HEK293 (cell line): ENCODE measurements at regions not wholly inside any gene's neighbourhood (a gene's known extent, or its start where the extent isn't known, plus 50 kb on each side); places are given as distances from the start of the nearest gene placed in this dataset.

Experiments used
- CTCF ChIA-PET: fragments of 350-600 bp; formaldehyde crosslinking; extraction: SDS; loops from one replicate; lab custom pipeline; 2021; ENCODE audit warnings: antibody characterized with exemption; lab: Yijun Ruan, JAX
- POLR2A ChIA-PET: fragments of 300-600 bp; formaldehyde crosslinking; extraction: SDS; loops from one replicate; lab custom pipeline; 2020; ENCODE audit warnings: antibody characterized with exemption, inconsistent platforms; lab: Yijun Ruan, JAX
- H3K27ac ChIP-seq: fragments of 200-500 bp; sonication (Bioruptor generic); 2 replicates; pipeline ENCODE4 v1.5.1; 2014; ENCODE audit warnings: low read depth, low read length, control low read depth, inconsistent platforms; ENCODE audit errors: extremely low read depth
- H3K36me3 ChIP-seq, 2 experiments: fragments of 200-500 bp in 1 of 2; sonication (Bioruptor generic) in 1 of 2; 1 replicate in 1 of 2; 2 replicates in 1 of 2; pipeline ENCODE4 v1.5.1; 2014 to 2017; ENCODE audit warnings: inconsistent platforms in 2 of 2, low read length in 2 of 2; ENCODE audit not compliant: control insufficient read depth in 2 of 2, insufficient read depth in 1 of 2
- H3K4me1 ChIP-seq: fragments of 200-500 bp; sonication (Bioruptor generic); 2 replicates; pipeline ENCODE4 v1.5.1; 2014; ENCODE audit warnings: mild to moderate bottlenecking, low read length, inconsistent platforms; ENCODE audit not compliant: control insufficient read depth, insufficient read depth
- H3K4me3 ChIP-seq: 2 replicates; pipeline ENCODE4 v1.5.1; 2011; ENCODE audit warnings: low read depth, mild to moderate bottlenecking, control low read depth, low read length, moderate library complexity
- H3K9me3 ChIP-seq: fragments of 200-500 bp; sonication (Bioruptor generic); 2 replicates; pipeline ENCODE4 v1.5.1; 2014; ENCODE audit warnings: low read depth, low read length, inconsistent platforms; ENCODE audit not compliant: control insufficient read depth, insufficient read depth
- SCRT1 ChIP-seq: fragments of 450-650 bp; formaldehyde crosslinking; IDR thresholded peaks from 2 replicates; pipeline ENCODE4 v1.5.1; 2016; ENCODE audit warnings: missing biosample characterization, missing genetic modification characterization, borderline replicate concordance
- SP2 ChIP-seq: fragments of 450-650 bp; formaldehyde crosslinking; IDR thresholded peaks from 2 replicates; pipeline ENCODE4 v1.5.1; 2016; ENCODE audit warnings: missing biosample characterization, missing genetic modification characterization
- TCF7L2 ChIP-seq: IDR thresholded peaks from 2 replicates; pipeline ENCODE4 v1.6.1; 2011; ENCODE audit warnings: low read depth, mild to moderate bottlenecking, inconsistent platforms, low read length, moderate library complexity, borderline replicate concordance
- TRIM28 ChIP-seq: IDR thresholded peaks from 2 replicates; pipeline ENCODE4 v1.6.1; 2011; ENCODE audit warnings: low read length, control low read depth, borderline replicate concordance
- ZBTB17 ChIP-seq: fragments of 450-650 bp; formaldehyde crosslinking; IDR thresholded peaks from 2 replicates; pipeline ENCODE4 v1.5.1; 2016; ENCODE audit warnings: missing biosample characterization, missing genetic modification characterization
- ZFP69B ChIP-seq: fragments of 450-650 bp; formaldehyde crosslinking; IDR thresholded peaks from 2 replicates; pipeline ENCODE4 v1.5.1; 2016; ENCODE audit warnings: missing biosample characterization, missing genetic modification characterization
- ZNF157 ChIP-seq: fragments of 450-650 bp; formaldehyde crosslinking; IDR thresholded peaks from 2 replicates; pipeline ENCODE4 v1.5.1; 2016; ENCODE audit warnings: missing biosample characterization, missing genetic modification characterization
- ZNF18 ChIP-seq: fragments of 450-650 bp; formaldehyde crosslinking; IDR thresholded peaks from 2 replicates; pipeline ENCODE4 v1.5.1; 2016; ENCODE audit warnings: missing biosample characterization, missing genetic modification characterization
- ZNF202 ChIP-seq: fragments of 450-650 bp; formaldehyde crosslinking; IDR thresholded peaks from 2 replicates; pipeline ENCODE4 v1.5.1; 2016; ENCODE audit warnings: missing biosample characterization, missing genetic modification characterization, borderline replicate concordance
- ZNF24 ChIP-seq: fragments of 450-650 bp; formaldehyde crosslinking; IDR thresholded peaks from 2 replicates; pipeline ENCODE4 v1.5.1; 2016; ENCODE audit warnings: missing biosample characterization, missing genetic modification characterization
- ZNF274 ChIP-seq, 2 experiments: fragments of 200-500 bp in 1 of 2; fragments of 450-650 bp in 1 of 2; sonication (Bioruptor generic) in 1 of 2; formaldehyde crosslinking in 1 of 2; IDR thresholded peaks; 2 replicates each; pipeline versions ENCODE4 v1.5.1 to v1.6.1; 2014 to 2016; ENCODE audit warnings: borderline replicate concordance in 1 of 2, inconsistent platforms in 1 of 2, low read length in 1 of 2, missing biosample characterization in 1 of 2, missing genetic modification characterization in 1 of 2
- ZNF37A ChIP-seq: fragments of 450-650 bp; IDR thresholded peaks from 2 replicates; pipeline ENCODE4 v1.5.1; 2018; ENCODE audit warnings: missing biosample characterization, missing genetic modification characterization
- ZNF510 ChIP-seq: fragments of 450-650 bp; formaldehyde crosslinking; IDR thresholded peaks from 2 replicates; pipeline ENCODE4 v1.5.1; 2018; ENCODE audit warnings: mild to moderate bottlenecking, missing genetic modification characterization, missing biosample characterization; ENCODE audit not compliant: insufficient replicate concordance
- ZNF549 ChIP-seq: fragments of 450-650 bp; IDR thresholded peaks from 2 replicates; pipeline ENCODE4 v1.5.1; 2018; ENCODE audit warnings: missing biosample characterization, missing genetic modification characterization, mild to moderate bottlenecking, inconsistent platforms, moderate library complexity
- ZNF596 ChIP-seq: fragments of 450-650 bp; IDR thresholded peaks from 2 replicates; pipeline ENCODE4 v1.5.0; 2018; ENCODE audit warnings: missing biosample characterization, mild to moderate bottlenecking, missing genetic modification characterization, moderate library complexity
- ZNF626 ChIP-seq: fragments of 450-650 bp; sonication (Bioruptor Pico); formaldehyde crosslinking; IDR thresholded peaks from 2 replicates; pipeline ENCODE4 v1.5.1; 2018; ENCODE audit warnings: missing biosample characterization, missing genetic modification characterization, inconsistent platforms
- ZNF777 ChIP-seq: fragments of 450-650 bp; formaldehyde crosslinking; IDR thresholded peaks from 2 replicates; pipeline ENCODE4 v1.5.1; 2017; ENCODE audit warnings: missing biosample characterization, missing genetic modification characterization, borderline replicate concordance
- ZNF785 ChIP-seq: fragments of 450-650 bp; formaldehyde crosslinking; IDR thresholded peaks from 2 replicates; pipeline ENCODE4 v1.5.1; 2016; ENCODE audit warnings: missing biosample characterization, missing genetic modification characterization
- ZSCAN4 ChIP-seq: fragments of 450-650 bp; formaldehyde crosslinking; IDR thresholded peaks from 2 replicates; pipeline ENCODE4 v1.5.1; 2017; ENCODE audit warnings: missing biosample characterization, missing genetic modification characterization
- TF ChIP-seq, protein P1 (sequence below): fragments of 450-650 bp; formaldehyde crosslinking; IDR thresholded peaks from 2 replicates; pipeline ENCODE4 v1.5.1; 2016; ENCODE audit warnings: missing biosample characterization, missing genetic modification characterization
- TF ChIP-seq, protein P2 (sequence below): fragments of 450-650 bp; formaldehyde crosslinking; IDR thresholded peaks from 2 replicates; pipeline ENCODE4 v1.5.0; 2017; ENCODE audit warnings: missing biosample characterization, missing genetic modification characterization, borderline replicate concordance
- TF ChIP-seq, protein P3 (sequence below): sonication (generic); formaldehyde crosslinking; IDR thresholded peaks from 2 replicates; pipeline ENCODE4 v1.8.1; 2022; ENCODE audit warnings: mild to moderate bottlenecking, moderate library complexity, missing genetic modification reagents

- no peaks in the 10 kb centered on the region for H3K36me3 ChIP-seq
- POLR2A ChIA-PET, result no interaction called here
These were observed 122.5 kb downstream of the MAGEE1 start for GRCh38 chrX:76550016-76550415.

DNA sequence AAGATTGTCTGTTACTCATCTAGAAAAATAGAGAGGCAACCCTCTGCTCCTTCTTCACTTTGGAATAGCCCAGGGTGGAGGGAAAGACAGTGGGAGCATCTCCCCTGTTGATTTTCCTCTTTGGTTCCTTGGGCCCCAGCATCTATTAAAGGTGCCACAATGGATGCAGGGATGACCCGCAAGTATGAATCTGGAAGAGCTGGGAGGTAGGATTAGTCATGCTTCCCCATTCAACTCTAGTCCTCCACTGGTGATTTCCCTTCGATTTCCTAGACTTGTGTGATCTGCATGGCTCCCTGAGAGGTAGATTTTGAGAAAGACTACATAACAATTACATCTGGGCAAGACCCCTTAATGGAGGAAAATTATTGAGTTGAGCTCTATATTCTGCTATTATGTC, 127.8 kb downstream of the MAGEE1 start:
- H3K4me1 ChIP-seq, result no peaks in the 10 kb centered on the region
- no peak overlapping the region for H3K27ac ChIP-seq
- POLR2A ChIA-PET, result no interaction called here
- H3K4me3 ChIP-seq, result no peak overlapping the region
- CTCF ChIA-PET, result interaction anchor here (0.7 to 4.1 kb wide), 9 partner anchors 11 to 1797 kb away, joined by 3 to 16 read pairs (median 3); no protein-coding TSS in a partner anchor
- H3K9me3 ChIP-seq, result peaks cover 4% of the 10 kb centered on the region; the same call in 1 of the 2 replicates
- H3K36me3 ChIP-seq, result no peaks in the 10 kb centered on the region
- TF ChIP-seq ZNF18 (tag by site-specific recombination) (no peak), ZNF510 (tag by site-specific recombination) (no peak), TRIM28 (peak; percentile 61; the same call in 1 of the 2 replicates), ZBTB17 (tag by site-specific recombination) (no peak), ZNF626 (tag by site-specific recombination) (0 out of 2 replicates have a peak, but pooled peaks have one; percentile 40), ZNF596 (tag by site-specific recombination) (no peak)
- TF ChIP-seq, protein P1, sequence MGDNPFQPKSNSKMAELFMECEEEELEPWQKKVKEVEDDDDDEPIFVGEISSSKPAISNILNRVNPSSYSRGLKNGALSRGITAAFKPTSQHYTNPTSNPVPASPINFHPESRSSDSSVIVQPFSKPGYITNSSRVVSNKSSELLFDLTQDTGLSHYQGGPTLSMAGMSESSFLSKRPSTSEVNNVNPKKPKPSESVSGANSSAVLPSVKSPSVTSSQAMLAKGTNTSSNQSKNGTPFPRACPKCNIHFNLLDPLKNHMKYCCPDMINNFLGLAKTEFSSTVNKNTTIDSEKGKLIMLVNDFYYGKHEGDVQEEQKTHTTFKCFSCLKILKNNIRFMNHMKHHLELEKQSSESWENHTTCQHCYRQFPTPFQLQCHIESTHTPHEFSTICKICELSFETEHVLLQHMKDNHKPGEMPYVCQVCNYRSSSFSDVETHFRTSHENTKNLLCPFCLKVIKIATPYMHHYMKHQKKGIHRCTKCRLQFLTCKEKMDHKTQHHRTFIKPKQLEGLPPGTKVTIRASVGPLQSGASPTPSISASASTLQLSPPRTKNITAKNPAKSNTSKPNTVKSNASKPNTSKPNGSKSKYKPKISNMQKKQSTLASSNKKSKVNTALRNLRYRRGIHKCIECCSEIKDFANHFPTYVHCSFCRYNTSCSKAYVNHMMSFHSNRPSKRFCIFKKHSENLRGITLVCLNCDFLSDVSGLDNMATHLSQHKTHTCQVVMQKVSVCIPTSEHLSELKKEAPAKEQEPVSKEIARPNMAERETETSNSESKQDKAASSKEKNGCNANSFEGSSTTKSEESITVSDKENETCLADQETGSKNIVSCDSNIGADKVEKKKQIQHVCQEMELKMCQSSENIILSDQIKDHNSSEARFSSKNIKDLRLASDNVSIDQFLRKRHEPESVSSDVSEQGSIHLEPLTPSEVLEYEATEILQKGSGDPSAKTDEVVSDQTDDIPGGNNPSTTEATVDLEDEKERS (tag by site-specific recombination), result peak; percentile 71; the same call in 1 of the 2 replicates

More at GRCh38 chrX:76550016-76550415, 122.5 kb downstream of the MAGEE1 start:
- no peak for TF ChIP-seq ZFP69B (tag by site-specific recombination)
- no peak for TF ChIP-seq SP2
- no peak for TF ChIP-seq SCRT1
- no peak for TF ChIP-seq ZNF37A
- TF ChIP-seq, protein P2, sequence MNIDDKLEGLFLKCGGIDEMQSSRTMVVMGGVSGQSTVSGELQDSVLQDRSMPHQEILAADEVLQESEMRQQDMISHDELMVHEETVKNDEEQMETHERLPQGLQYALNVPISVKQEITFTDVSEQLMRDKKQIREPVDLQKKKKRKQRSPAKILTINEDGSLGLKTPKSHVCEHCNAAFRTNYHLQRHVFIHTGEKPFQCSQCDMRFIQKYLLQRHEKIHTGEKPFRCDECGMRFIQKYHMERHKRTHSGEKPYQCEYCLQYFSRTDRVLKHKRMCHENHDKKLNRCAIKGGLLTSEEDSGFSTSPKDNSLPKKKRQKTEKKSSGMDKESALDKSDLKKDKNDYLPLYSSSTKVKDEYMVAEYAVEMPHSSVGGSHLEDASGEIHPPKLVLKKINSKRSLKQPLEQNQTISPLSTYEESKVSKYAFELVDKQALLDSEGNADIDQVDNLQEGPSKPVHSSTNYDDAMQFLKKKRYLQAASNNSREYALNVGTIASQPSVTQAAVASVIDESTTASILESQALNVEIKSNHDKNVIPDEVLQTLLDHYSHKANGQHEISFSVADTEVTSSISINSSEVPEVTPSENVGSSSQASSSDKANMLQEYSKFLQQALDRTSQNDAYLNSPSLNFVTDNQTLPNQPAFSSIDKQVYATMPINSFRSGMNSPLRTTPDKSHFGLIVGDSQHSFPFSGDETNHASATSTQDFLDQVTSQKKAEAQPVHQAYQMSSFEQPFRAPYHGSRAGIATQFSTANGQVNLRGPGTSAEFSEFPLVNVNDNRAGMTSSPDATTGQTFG (tag by site-specific recombination), result no peak
- TF ChIP-seq, protein P1 (tag by site-specific recombination), result no peak
- no peak for TF ChIP-seq ZNF549 (tag by site-specific recombination)
- TF ChIP-seq ZNF202 (tag by site-specific recombination), result no peak
- TF ChIP-seq, protein P3, sequence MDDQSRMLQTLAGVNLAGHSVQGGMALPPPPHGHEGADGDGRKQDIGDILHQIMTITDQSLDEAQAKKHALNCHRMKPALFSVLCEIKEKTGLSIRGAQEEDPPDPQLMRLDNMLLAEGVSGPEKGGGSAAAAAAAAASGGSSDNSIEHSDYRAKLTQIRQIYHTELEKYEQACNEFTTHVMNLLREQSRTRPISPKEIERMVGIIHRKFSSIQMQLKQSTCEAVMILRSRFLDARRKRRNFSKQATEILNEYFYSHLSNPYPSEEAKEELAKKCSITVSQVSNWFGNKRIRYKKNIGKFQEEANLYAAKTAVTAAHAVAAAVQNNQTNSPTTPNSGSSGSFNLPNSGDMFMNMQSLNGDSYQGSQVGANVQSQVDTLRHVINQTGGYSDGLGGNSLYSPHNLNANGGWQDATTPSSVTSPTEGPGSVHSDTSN (CRISPR knock-in tag), result no peak
- TF ChIP-seq ZNF274 (IDR thresholded peaks at IDR 0.05; ENCODE audit: low read length), result no peak
- no peak for TF ChIP-seq ZNF274 (tag by site-specific recombination; IDR thresholded peaks at IDR 0.05; ENCODE audit: borderline replicate concordance)
- TF ChIP-seq ZNF777, result no peak
- no peak for TF ChIP-seq ZNF24 (tag by site-specific recombination)
- no peak for TF ChIP-seq ZNF157 (tag by site-specific recombination)
- TF ChIP-seq ZNF785 (tag by site-specific recombination), result no peak
- TF ChIP-seq TCF7L2, result no peak
- TF ChIP-seq ZSCAN4, result no peak
- Histone ChIP-seq H3K4me3 (no peak overlapping the region), H3K9me3 (peaks cover 4% of the 10 kb centered on the region; the same call in 1 of the 2 replicates), H3K27ac (no peak overlapping the region), H3K4me1 (no peaks in the 10 kb centered on the region)
- CTCF ChIA-PET, result interaction anchor here (0.6 to 1.3 kb wide), 2 partner anchors 11 to 1010 kb away, joined by 3 read pairs; no protein-coding TSS in a partner anchor
